AG04449 (cell line): ENCODE measurements at regions not wholly inside any gene's neighbourhood (a gene's known extent, or its start where the extent isn't known, plus 50 kb on each side); places are given as distances from the start of the nearest gene placed in this dataset.
"Not testable (repeated sequence)": the region's sequence is repeated elsewhere in the genome, so short reads cannot be mapped to it uniquely, and the experiment has no call there.

Source experiments
- CTCF ChIA-PET: fragments of 350-600 bp; formaldehyde crosslinking; extraction: SDS; loops from one replicate; lab custom pipeline; 2021; ENCODE audit warnings: antibody characterized with exemption; lab: Yijun Ruan, JAX
- POLR2A ChIA-PET: fragments of 400-600, 350-600 bp; formaldehyde crosslinking; extraction: SDS; loops from one replicate; lab custom pipeline; 2020; ENCODE audit warnings: antibody characterized with exemption, inconsistent platforms; lab: Yijun Ruan, JAX
- DNase-seq: peaks from one replicate; pipeline ENCODE4 v3.0.0-alpha.2; 2010; ENCODE audit warnings: low read depth, low spot score
- H3K4me3 ChIP-seq: 2 replicates; pipeline ENCODE4 v1.5.1; 2011; ENCODE audit warnings: low read depth, mild to moderate bottlenecking, control low read depth, low read length
- CTCF ChIP-seq: IDR thresholded peaks from one replicate; pipeline ENCODE4 v1.5.1; 2011; ENCODE audit warnings: mild to moderate bottlenecking, moderate library complexity, low read length, control low read depth, inconsistent platforms; ENCODE audit not compliant: insufficient read depth; ENCODE audit errors: missing control alignments

GRCh38 chr11:22536071-22536470 is 89.6 kb downstream of the FANCF start:
- ChIA-PET CTCF (no interaction called here), POLR2A (no interaction called here)
- no peak overlapping the region for H3K4me3 ChIP-seq
- TF ChIP-seq CTCF = no peak
- no peak for DNase-seq

GRCh38 chr11:22528612-22529429 is 96.8 kb downstream of the FANCF start:
- DNase-seq, POLR2A ChIA-PET, H3K4me3 ChIP-seq, CTCF ChIA-PET: not testable (repeated sequence)

GRCh38 chr11:22522225-22522624 is 103.4 kb downstream of the FANCF start:
- ChIA-PET POLR2A (no interaction called here), CTCF (no interaction called here)
- no peak for TF ChIP-seq CTCF
- no peak for DNase-seq
- no peak overlapping the region for H3K4me3 ChIP-seq

GRCh38 chr11:22521226-22521625 is 104.4 kb downstream of the FANCF start:
- DNase-seq = no peak
- POLR2A ChIA-PET = no interaction called here
- TF ChIP-seq CTCF = no peak
- CTCF ChIA-PET = no interaction called here
- no peak overlapping the region for H3K4me3 ChIP-seq

- H3K4me3 ChIP-seq = no peak overlapping the region
- CTCF ChIA-PET = no interaction called here
- DNase-seq = no peak
- no peak for TF ChIP-seq CTCF
- POLR2A ChIA-PET = no interaction called here
Measured at GRCh38 chr11:22520521-22520920, 105.1 kb downstream of the FANCF start.

- DNase-seq, H3K4me3 ChIP-seq, POLR2A ChIA-PET, CTCF ChIA-PET: not testable (repeated sequence)
Measured at GRCh38 chr11:22518344-22518743, 107.3 kb downstream of the FANCF start.

GRCh38 chr11:22516111-22516510 is 109.5 kb downstream of the FANCF start:
- CTCF ChIA-PET = no interaction called here
- H3K4me3 ChIP-seq = no peak overlapping the region
- POLR2A ChIA-PET = no interaction called here
- no peak for DNase-seq
- TF ChIP-seq CTCF = no peak
